Ascending aorta (tissue), 2 donors: ENCODE measurements at regions not wholly inside any gene's neighbourhood (a gene's known extent, or its start where the extent isn't known, plus 50 kb on each side); places are given as distances from the start of the nearest gene placed in this dataset.

Experiments used
- DNase-seq, 2 donors: peaks; one replicate each; pipeline ENCODE4 v3.0.0-alpha.2; 2019; ENCODE audit warnings: low spot score in 2 of 2
- H3K27ac ChIP-seq, 2 donors: fragments of 200-600 bp; sonication (generic); one replicate each; pipeline ENCODE4 v1.5.1; 2016 to 2017; ENCODE audit warnings: mild to moderate bottlenecking in 1 of 2
- H3K27me3 ChIP-seq: fragments of 200-600 bp; sonication (generic); one replicate; pipeline ENCODE4 v1.5.1; 2017
- H3K36me3 ChIP-seq, 2 donors: fragments of 200-600 bp; sonication (generic); one replicate each; pipeline ENCODE4 v1.5.1; 2016
- H3K4me1 ChIP-seq, 2 donors: fragments of 200-600 bp; sonication (generic); one replicate each; pipeline ENCODE4 v1.5.1; 2016 to 2017; ENCODE audit warnings: mild to moderate bottlenecking in 1 of 2
- H3K4me3 ChIP-seq, 2 donors: fragments of 200-600 bp; sonication (generic); one replicate each; pipeline ENCODE4 v1.5.1; 2016 to 2017; ENCODE audit warnings: mild to moderate bottlenecking in 1 of 2
- H3K9me3 ChIP-seq, 2 donors: fragments of 200-600 bp; sonication (generic); one replicate each; pipeline ENCODE4 v1.5.1; 2016
- intact Hi-C: fragments of 100-400 bp; cut with DNase I; formaldehyde crosslinking; loops from one replicate; pipeline ENCODE4 v1.15.1; 2023
- TF ChIP-seq, protein P1 (sequence below), 3 experiments: fragments of 200-600 bp in 2 of 3; fragments of 450-650 bp in 1 of 3; sonication (generic) in 2 of 3; IDR thresholded peaks; one replicate each; pipeline ENCODE4 v1.5.1; 2016 to 2019; ENCODE audit warnings: antibody characterized with exemption in 3 of 3, mild to moderate bottlenecking in 1 of 3, moderate library complexity in 1 of 3

GRCh38 chr10:123294886-123295285 is 140.7 kb downstream of the BUB3 start:
- Histone ChIP-seq H3K4me3 (no peak overlapping the region), H3K36me3 (no peaks in the 10 kb centered on the region), H3K9me3 (peaks cover 0 to 3% of the 10 kb centered on the region in 2 donors), H3K27me3 (no peaks in the 10 kb centered on the region), H3K4me1 (no peaks in the 10 kb centered on the region), H3K27ac (no peak overlapping the region)
- no peak for DNase-seq
- TF ChIP-seq, protein P1, sequence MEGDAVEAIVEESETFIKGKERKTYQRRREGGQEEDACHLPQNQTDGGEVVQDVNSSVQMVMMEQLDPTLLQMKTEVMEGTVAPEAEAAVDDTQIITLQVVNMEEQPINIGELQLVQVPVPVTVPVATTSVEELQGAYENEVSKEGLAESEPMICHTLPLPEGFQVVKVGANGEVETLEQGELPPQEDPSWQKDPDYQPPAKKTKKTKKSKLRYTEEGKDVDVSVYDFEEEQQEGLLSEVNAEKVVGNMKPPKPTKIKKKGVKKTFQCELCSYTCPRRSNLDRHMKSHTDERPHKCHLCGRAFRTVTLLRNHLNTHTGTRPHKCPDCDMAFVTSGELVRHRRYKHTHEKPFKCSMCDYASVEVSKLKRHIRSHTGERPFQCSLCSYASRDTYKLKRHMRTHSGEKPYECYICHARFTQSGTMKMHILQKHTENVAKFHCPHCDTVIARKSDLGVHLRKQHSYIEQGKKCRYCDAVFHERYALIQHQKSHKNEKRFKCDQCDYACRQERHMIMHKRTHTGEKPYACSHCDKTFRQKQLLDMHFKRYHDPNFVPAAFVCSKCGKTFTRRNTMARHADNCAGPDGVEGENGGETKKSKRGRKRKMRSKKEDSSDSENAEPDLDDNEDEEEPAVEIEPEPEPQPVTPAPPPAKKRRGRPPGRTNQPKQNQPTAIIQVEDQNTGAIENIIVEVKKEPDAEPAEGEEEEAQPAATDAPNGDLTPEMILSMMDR (IDR thresholded peaks at IDR 0.05) = no peak
- intact Hi-C loops = no loop called here

- Histone ChIP-seq H3K4me1 (no peaks in the 10 kb centered on the region), H3K36me3 (no peaks in the 10 kb centered on the region), H3K27me3 (no peaks in the 10 kb centered on the region), H3K4me3 (no peak overlapping the region), H3K9me3 (peaks cover 0 to 3% of the 10 kb centered on the region in 2 donors), H3K27ac (no peak overlapping the region)
- TF ChIP-seq, protein P1 (IDR thresholded peaks at IDR 0.05) = no peak
- intact Hi-C loops = no loop called here
- no peak for DNase-seq
Measured at GRCh38 chr10:123295644-123296043, 141.4 kb downstream of the BUB3 start.

- Histone ChIP-seq H3K27me3 (no peaks in the 10 kb centered on the region), H3K36me3 (no peaks in the 10 kb centered on the region), H3K9me3 (no peaks in the 10 kb centered on the region), H3K4me3 (no peak overlapping the region), H3K4me1 (no peaks in the 10 kb centered on the region), H3K27ac (no peak overlapping the region)
- DNase-seq = no peak
- intact Hi-C loops = no loop called here
- TF ChIP-seq, protein P1 (IDR thresholded peaks at IDR 0.05) = no peak
Measured at GRCh38 chr10:123297175-123297574, 143.0 kb downstream of the BUB3 start.

DNA sequence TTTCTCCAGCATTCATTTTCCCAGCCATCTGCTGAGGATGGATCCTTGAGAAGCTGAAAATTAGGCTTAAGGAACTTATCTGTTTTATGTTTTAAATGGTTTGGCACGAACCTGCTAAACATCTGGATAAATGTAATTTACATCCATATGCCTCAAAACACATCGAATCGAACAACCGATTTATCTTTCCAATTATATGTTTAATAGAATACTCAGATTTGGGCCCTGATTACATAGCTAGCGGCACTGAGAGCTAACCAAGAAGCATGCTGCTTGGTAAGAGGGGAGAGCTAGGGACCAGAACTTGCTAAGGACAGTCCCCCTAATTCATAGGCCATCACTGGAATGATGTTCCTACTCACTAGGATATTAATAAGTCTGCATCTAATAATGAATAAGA is 144.4 kb downstream of the BUB3 start:
- Histone ChIP-seq H3K4me3 (no peak overlapping the region), H3K27ac (no peak overlapping the region), H3K9me3 (no peaks in the 10 kb centered on the region), H3K27me3 (no peaks in the 10 kb centered on the region), H3K4me1 (no peaks in the 10 kb centered on the region), H3K36me3 (no peaks in the 10 kb centered on the region)
- no peak for DNase-seq
- intact Hi-C loops = no loop called here
- TF ChIP-seq, protein P1 (IDR thresholded peaks at IDR 0.05) = no peak

DNA sequence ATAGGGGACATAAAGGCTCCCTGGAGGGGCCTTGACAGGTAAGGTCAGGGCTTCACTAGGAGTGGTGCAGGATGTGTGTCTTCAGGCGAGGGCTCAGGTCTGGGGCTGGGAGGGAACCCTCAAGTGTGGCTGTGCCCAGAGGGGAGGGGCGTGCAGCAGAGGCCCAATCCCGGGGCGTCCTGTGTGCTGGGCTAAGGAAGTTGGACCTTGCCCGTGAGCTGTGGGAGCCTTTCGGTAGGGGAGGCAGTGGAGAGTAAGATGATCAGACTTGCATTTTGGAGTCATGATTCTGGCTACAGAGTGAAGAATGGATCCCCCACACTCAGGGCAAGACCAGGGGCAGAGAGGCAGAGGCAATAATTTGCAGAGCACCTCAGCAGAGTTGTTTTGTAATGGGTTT is 145.4 kb downstream of the BUB3 start:
- TF ChIP-seq, protein P1 (IDR thresholded peaks at IDR 0.05) = no peak
- Histone ChIP-seq H3K9me3 (no peaks in the 10 kb centered on the region), H3K4me3 (no peak overlapping the region), H3K27me3 (no peaks in the 10 kb centered on the region), H3K27ac (no peak overlapping the region), H3K4me1 (no peaks in the 10 kb centered on the region), H3K36me3 (no peaks in the 10 kb centered on the region)
- DNase-seq = no peak
- intact Hi-C loops = no loop called here
